Karpas-422 (cell line): ENCODE measurements at regions not wholly inside any gene's neighbourhood (a gene's known extent, or its start where the extent isn't known, plus 50 kb on each side); places are given as distances from the start of the nearest gene placed in this dataset.

Experiments used
- DNase-seq: peaks from one replicate; pipeline ENCODE4 v3.0.0-alpha.2; 2015
- H2AFZ ChIP-seq: fragments of 200-600 bp; sonication (generic); 2 replicates; pipeline ENCODE4 v1.6.1; 2014; ENCODE audit warnings: antibody characterized with exemption, low read length, mixed read lengths
- H3K27ac ChIP-seq: fragments of 200-600 bp; sonication (generic); 2 replicates; pipeline ENCODE4 v1.5.1; 2014; ENCODE audit warnings: mild to moderate bottlenecking, low read length, moderate library complexity
- H3K27me3 ChIP-seq: fragments of 200-600 bp; sonication (generic); 2 replicates; pipeline ENCODE4 v1.6.1; 2014; ENCODE audit warnings: low read length, mixed read lengths
- H3K36me3 ChIP-seq: fragments of 200-600 bp; sonication (generic); 2 replicates; pipeline ENCODE4 v1.6.1; 2014; ENCODE audit warnings: low read length, mixed read lengths; ENCODE audit not compliant: insufficient read depth
- H3K4me1 ChIP-seq: fragments of 200-600 bp; sonication (generic); 2 replicates; pipeline ENCODE4 v1.6.1; 2014; ENCODE audit warnings: mild to moderate bottlenecking, low read length, mixed read lengths
- H3K4me2 ChIP-seq: fragments of 200-600 bp; sonication (generic); 2 replicates; pipeline ENCODE4 v1.6.1; 2014; ENCODE audit warnings: low read length, low read depth, mild to moderate bottlenecking; ENCODE audit not compliant: poor library complexity, severe bottlenecking
- H3K4me3 ChIP-seq: fragments of 200-600 bp; sonication (generic); 2 replicates; pipeline ENCODE4 v1.5.1; 2014; ENCODE audit warnings: mild to moderate bottlenecking, antibody characterized with exemption, low read length, mixed read lengths
- H3K79me2 ChIP-seq: fragments of 200-600 bp; sonication (generic); 2 replicates; pipeline ENCODE4 v1.6.1; 2014; ENCODE audit warnings: mild to moderate bottlenecking, low read length, mixed read lengths
- H3K9ac ChIP-seq: fragments of 200-600 bp; sonication (generic); 2 replicates; pipeline ENCODE4 v1.6.0; 2014; ENCODE audit warnings: low read length
- H3K9me2 ChIP-seq: fragments of 200-600 bp; sonication (generic), shearing (Covaris generic); replicated peaks from 2 replicates; pipeline ENCODE4 v1.6.0; 2014; ENCODE audit warnings: mild to moderate bottlenecking, low read length, moderate library complexity; ENCODE audit not compliant: insufficient read depth
- H3K9me3 ChIP-seq: fragments of 300-700, 200-600 bp; sonication (generic); 2 replicates; pipeline ENCODE4 v1.6.1; 2014; ENCODE audit warnings: low read length, mixed read lengths
- H4K20me1 ChIP-seq: fragments of 200-600 bp; sonication (generic); 2 replicates; pipeline ENCODE4 v1.6.1; 2014; ENCODE audit warnings: mild to moderate bottlenecking, antibody characterized with exemption, low read length, low read depth; ENCODE audit not compliant: insufficient read depth

DNA sequence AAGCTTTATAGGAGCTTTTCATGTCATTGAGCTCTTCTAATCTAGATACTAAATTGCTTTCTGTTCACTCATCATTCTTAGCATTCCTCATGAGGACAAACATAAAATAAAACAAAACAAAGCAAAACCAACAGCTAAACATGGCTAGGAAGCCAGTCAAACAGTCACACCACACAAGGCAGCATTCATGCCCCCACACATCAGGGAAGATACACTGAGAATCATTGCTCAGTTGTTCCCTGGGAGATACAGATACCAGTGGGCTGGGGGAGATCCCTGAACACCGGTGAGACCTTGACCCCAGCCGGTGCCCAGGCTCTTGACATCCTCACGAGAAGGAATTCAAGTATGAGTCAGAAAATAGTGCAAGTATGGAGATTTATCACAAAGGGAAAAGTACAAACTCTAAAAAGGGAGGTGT lies 177.9 kb upstream of the ARL4C start:
- Histone ChIP-seq H3K9me3 (no peaks in the 10 kb centered on the region), H3K4me1 (no peaks in the 10 kb centered on the region), H2AFZ (no peak overlapping the region), H3K9me2 (no peaks in the 10 kb centered on the region), H4K20me1 (no peaks in the 10 kb centered on the region), H3K4me3 (no peak overlapping the region), H3K27ac (no peak overlapping the region), H3K36me3 (no peaks in the 10 kb centered on the region), H3K79me2 (no peaks in the 10 kb centered on the region), H3K27me3 (no peaks in the 10 kb centered on the region), H3K4me2 (no peak overlapping the region), H3K9ac (no peak overlapping the region)
- no peak for DNase-seq

DNA sequence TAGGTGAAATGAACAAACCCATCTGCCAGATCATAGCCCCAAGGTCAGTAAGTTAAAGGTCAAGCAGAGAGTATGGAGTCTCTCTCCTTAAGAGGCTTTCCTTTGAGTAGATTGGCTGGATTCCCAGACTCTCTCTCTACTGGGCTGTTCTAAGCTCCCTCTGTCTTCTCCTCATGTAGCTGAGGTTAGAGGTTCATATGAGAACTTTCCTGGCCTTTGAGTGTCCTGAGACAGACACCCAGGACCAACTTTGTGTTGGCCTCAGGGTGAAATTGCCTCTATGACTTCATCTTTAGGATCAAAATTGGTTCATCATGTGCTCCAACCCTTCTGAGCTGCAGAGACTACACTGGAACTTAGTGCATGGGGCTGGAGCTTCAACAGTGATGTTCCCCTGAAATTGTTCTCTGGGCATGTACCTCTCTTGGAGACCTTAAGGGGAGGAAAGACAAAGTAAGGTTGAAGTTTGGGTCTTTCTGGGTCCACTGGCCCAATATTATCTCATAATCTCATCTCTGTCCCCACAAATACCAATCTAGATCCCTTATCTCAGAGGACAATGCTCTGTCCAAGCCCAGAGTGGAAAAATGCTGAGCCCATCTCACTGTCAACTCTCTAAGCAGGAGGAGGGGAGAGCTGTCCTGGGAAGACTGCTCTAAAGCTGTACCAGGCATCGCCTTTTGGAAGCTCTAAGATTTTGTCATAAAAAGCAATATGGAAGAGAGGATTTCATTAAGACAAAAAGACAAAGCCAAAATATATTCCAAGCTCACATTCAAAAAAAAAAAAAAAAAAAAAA lies 177.3 kb upstream of the ARL4C start:
- Histone ChIP-seq H3K79me2 (no peaks in the 10 kb centered on the region), H3K9ac (no peak overlapping the region), H3K4me3 (no peak overlapping the region), H3K9me2 (no peaks in the 10 kb centered on the region), H3K4me2 (no peak overlapping the region), H3K9me3 (no peaks in the 10 kb centered on the region), H3K27ac (no peak overlapping the region), H3K4me1 (no peaks in the 10 kb centered on the region), H3K36me3 (no peaks in the 10 kb centered on the region), H4K20me1 (no peaks in the 10 kb centered on the region), H3K27me3 (no peaks in the 10 kb centered on the region), H2AFZ (no peak overlapping the region)
- DNase-seq = no peak

DNA sequence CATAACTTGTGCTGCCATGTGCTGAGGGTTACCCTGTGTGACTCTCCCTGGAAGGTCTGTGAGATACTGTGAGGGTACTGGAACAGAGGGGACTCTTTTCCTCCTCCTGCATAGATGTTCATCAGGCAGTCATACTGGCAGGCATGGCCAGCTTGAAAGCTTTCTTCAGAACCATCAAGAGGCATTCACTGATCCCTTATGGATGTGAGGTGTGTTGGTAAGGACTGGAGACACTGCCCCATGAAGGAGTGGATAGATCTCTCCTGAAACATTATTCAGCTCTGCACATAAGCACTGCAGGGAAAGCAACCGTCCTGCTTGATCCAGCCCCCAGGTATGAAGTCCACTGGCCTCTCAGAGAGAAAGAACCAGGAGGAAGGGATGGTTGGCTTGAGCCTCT lies 176.6 kb upstream of the ARL4C start:
- Histone ChIP-seq H3K36me3 (no peaks in the 10 kb centered on the region), H3K27ac (no peak overlapping the region), H2AFZ (no peak overlapping the region), H3K9ac (no peak overlapping the region), H3K79me2 (no peaks in the 10 kb centered on the region), H3K9me3 (no peaks in the 10 kb centered on the region), H3K27me3 (no peaks in the 10 kb centered on the region), H3K9me2 (no peaks in the 10 kb centered on the region), H4K20me1 (no peaks in the 10 kb centered on the region), H3K4me3 (no peak overlapping the region), H3K4me1 (no peaks in the 10 kb centered on the region), H3K4me2 (no peak overlapping the region)
- no peak for DNase-seq

DNA sequence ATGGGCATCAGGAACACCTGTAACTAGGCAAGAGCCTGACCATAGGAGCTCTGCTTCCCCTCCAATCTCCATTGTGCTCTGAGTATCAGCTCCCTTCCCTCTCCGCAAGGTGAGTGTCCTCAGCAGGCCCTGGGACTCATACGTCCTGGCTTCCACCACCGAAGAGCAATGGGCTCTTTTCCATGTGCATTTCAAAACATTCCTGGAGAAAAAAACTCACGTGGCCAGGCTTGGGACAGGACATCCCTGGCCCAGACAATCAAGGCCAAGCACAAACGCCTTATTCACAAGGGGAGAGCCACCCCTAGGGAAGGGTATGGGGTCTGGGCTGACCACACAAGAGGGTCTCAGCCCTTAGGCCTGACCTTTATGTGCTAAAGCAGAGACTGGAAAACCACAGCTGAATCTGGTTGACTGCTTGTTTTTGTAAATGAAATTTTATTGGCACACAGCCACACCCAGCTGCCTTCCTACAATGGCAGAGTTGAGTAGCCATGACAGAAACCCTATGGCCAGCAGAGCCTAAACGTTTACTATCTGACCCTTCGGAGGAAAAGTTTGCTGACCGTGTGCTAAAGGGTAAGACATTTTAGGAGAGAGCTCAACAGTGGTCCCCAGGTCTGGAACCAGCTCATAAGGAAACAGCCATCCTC lies 175.7 kb upstream of the ARL4C start:
- DNase-seq = no peak
- no peaks in the 10 kb centered on the region for H3K9me3 ChIP-seq
- H3K9ac ChIP-seq = no peak overlapping the region
- H3K27me3 ChIP-seq = no peaks in the 10 kb centered on the region
- no peaks in the 10 kb centered on the region for H3K4me1 ChIP-seq
- H3K4me3 ChIP-seq = no peak overlapping the region
- no peaks in the 10 kb centered on the region for H3K79me2 ChIP-seq
- H4K20me1 ChIP-seq = no peaks in the 10 kb centered on the region
- H2AFZ ChIP-seq = no peak overlapping the region
- no peaks in the 10 kb centered on the region for H3K9me2 ChIP-seq
- H3K4me2 ChIP-seq = no peak overlapping the region
- H3K36me3 ChIP-seq = no peaks in the 10 kb centered on the region
- H3K27ac ChIP-seq = no peak overlapping the region

DNA sequence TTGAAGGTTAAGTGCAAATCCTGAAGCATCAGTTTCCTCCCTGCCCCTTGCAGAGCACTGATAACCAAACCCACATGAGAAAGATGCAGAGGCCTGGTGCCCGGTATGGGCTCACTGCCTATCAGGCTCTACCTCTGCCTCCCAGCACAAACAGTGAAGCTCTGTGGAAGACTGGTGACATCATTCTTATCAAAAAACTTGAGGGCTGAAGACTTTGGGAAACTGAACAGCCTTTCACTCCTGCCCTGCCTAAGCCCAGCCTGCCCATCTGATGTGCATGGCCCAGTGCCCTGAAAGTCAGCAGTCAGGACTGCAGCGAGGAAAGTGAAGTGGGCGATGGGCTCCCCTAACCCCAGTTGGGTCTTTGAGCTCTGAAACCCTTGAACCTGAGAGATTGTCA lies 174.8 kb upstream of the ARL4C start:
- DNase-seq = no peak
- H3K9me3 ChIP-seq = no peaks in the 10 kb centered on the region
- no peaks in the 10 kb centered on the region for H3K36me3 ChIP-seq
- H3K27ac ChIP-seq = no peak overlapping the region
- H3K9ac ChIP-seq = no peak overlapping the region
- H3K4me1 ChIP-seq = no peaks in the 10 kb centered on the region
- no peak overlapping the region for H3K4me2 ChIP-seq
- H3K4me3 ChIP-seq = no peak overlapping the region
- H2AFZ ChIP-seq = no peak overlapping the region
- H3K27me3 ChIP-seq = no peaks in the 10 kb centered on the region
- no peaks in the 10 kb centered on the region for H3K9me2 ChIP-seq
- no peaks in the 10 kb centered on the region for H3K79me2 ChIP-seq
- no peaks in the 10 kb centered on the region for H4K20me1 ChIP-seq

DNA sequence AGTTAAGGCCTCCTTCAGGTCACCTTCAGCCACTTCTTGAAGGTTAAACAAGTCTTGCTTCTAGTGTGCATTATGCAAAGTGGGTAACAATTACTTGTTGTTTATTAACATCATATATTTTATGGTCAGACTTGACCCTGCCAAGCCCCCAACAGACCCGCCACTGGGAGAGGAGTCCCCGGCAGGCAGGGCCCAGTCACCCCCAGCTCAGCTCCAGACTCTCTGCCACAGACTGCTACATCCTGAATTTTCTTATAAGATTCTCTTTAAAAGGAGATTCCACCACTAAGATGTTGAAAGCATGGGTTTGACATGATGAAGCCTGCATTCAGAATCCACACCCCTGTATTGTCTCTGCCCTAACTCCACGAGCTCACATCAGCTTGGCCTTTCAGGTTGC lies 174.3 kb upstream of the ARL4C start:
- Histone ChIP-seq H3K4me1 (no peaks in the 10 kb centered on the region), H2AFZ (no peak overlapping the region), H3K4me3 (no peak overlapping the region), H3K4me2 (no peak overlapping the region), H3K36me3 (no peaks in the 10 kb centered on the region), H3K9me3 (no peaks in the 10 kb centered on the region), H3K9me2 (no peaks in the 10 kb centered on the region), H3K27ac (no peak overlapping the region), H3K9ac (no peak overlapping the region), H3K79me2 (no peaks in the 10 kb centered on the region), H4K20me1 (no peaks in the 10 kb centered on the region), H3K27me3 (no peaks in the 10 kb centered on the region)
- DNase-seq = no peak

DNA sequence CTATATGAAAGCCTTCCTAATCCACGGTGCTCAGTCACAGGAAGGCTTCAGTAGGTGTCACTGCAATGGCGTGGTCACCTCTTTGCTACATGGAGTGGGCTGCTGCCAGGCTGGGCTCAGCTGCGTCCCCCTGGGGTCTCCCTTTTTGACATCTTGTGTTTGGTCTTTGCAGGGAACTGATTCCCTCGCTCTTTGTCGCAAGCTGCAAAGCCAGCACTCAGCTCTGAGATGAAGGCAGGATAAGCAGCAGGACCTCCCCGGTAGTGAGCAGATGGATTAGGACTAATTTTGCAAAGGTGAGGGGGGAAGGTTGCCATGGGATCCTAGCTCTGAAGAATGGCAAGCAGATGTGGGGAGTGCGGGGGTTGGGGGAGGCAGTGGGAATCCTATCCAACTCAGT lies 173.9 kb upstream of the ARL4C start:
- Histone ChIP-seq H3K4me3 (no peak overlapping the region), H2AFZ (no peak overlapping the region), H3K9me2 (no peaks in the 10 kb centered on the region), H3K79me2 (no peaks in the 10 kb centered on the region), H3K27me3 (no peaks in the 10 kb centered on the region), H3K4me1 (no peaks in the 10 kb centered on the region), H4K20me1 (no peaks in the 10 kb centered on the region), H3K36me3 (no peaks in the 10 kb centered on the region), H3K9me3 (no peaks in the 10 kb centered on the region), H3K4me2 (no peak overlapping the region), H3K27ac (no peak overlapping the region), H3K9ac (no peak overlapping the region)
- no peak for DNase-seq

DNA sequence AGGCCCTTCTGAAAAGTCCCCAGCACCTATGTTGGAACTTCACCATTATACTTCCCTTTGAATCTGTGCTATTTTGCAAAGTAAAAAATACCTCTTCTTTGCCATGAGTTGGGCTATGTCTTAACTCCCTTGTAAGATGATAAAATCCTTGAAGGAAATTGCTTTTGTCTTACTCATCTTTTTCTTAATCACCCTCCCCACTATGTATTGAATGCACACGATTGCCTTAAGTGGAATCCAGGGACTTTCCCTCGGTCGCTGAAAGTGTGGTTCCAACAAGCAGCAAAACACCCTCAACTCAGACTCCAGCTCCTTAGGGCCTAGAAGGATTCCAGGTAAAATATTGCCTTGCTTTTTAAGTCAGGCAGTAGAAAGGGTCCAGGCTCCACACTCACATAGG lies 173.2 kb upstream of the ARL4C start:
- H3K27me3 ChIP-seq = no peaks in the 10 kb centered on the region
- H4K20me1 ChIP-seq = no peaks in the 10 kb centered on the region
- H3K9me2 ChIP-seq = no peaks in the 10 kb centered on the region
- DNase-seq = no peak
- no peaks in the 10 kb centered on the region for H3K36me3 ChIP-seq
- no peaks in the 10 kb centered on the region for H3K9me3 ChIP-seq
- H3K79me2 ChIP-seq = no peaks in the 10 kb centered on the region
- no peak overlapping the region for H3K9ac ChIP-seq
- H3K27ac ChIP-seq = no peak overlapping the region
- H3K4me2 ChIP-seq = no peak overlapping the region
- no peak overlapping the region for H2AFZ ChIP-seq
- no peaks in the 10 kb centered on the region for H3K4me1 ChIP-seq
- H3K4me3 ChIP-seq = no peak overlapping the region
